RWPE2 (cell line): ENCODE measurements at regions not wholly inside any gene's neighbourhood (a gene's known extent, or its start where the extent isn't known, plus 50 kb on each side); places are given as distances from the start of the nearest gene placed in this dataset.

Source experiments
- ATAC-seq: fragments of 200-7000 bp; cut with Tn5 transposase; 3 replicates; pipeline ENCODE4 v1.9.1; 2021; ENCODE audit warnings: low read depth
- DNase-seq: peaks from one replicate; pipeline ENCODE4 v3.0.0-alpha.2; 2020; ENCODE audit warnings: low spot score
- H3K27ac ChIP-seq: fragments of 450-650 bp; 2 replicates; pipeline ENCODE4 v1.5.1; 2017; ENCODE audit warnings: mild to moderate bottlenecking; ENCODE audit not compliant: poor library complexity, severe bottlenecking
- H3K27me3 ChIP-seq: fragments of 250-450 bp; sonication (Bioruptor Pico); 2 replicates; pipeline ENCODE4 v1.5.1; 2021; ENCODE audit warnings: mild to moderate bottlenecking, moderate library complexity; ENCODE audit not compliant: insufficient read depth, poor library complexity, severe bottlenecking
- H3K36me3 ChIP-seq: fragments of 250-450 bp; sonication (Bioruptor Pico); 2 replicates; pipeline ENCODE4 v1.5.1; 2020; ENCODE audit warnings: low read depth, mild to moderate bottlenecking, moderate library complexity
- H3K4me1 ChIP-seq: fragments of 250-450 bp; sonication (Bioruptor Pico); 2 replicates; pipeline ENCODE4 v1.5.1; 2021; ENCODE audit warnings: mild to moderate bottlenecking, moderate library complexity; ENCODE audit not compliant: insufficient read depth, poor library complexity, severe bottlenecking
- H3K4me3 ChIP-seq: fragments of 250-450 bp; sonication (Bioruptor Pico); 2 replicates; pipeline ENCODE4 v1.5.1; 2021; ENCODE audit warnings: mild to moderate bottlenecking, moderate library complexity; ENCODE audit not compliant: severe bottlenecking
- H3K9me3 ChIP-seq: fragments of 250-450 bp; sonication (Bioruptor Pico); 2 replicates; pipeline ENCODE4 v1.5.1; 2021; ENCODE audit warnings: mild to moderate bottlenecking, moderate library complexity; ENCODE audit not compliant: severe bottlenecking
- TF ChIP-seq, protein P1 (sequence below): fragments of 450-650 bp; IDR thresholded peaks from one replicate; pipeline ENCODE4 v1.5.1; 2017; ENCODE audit warnings: mild to moderate bottlenecking, moderate library complexity; ENCODE audit not compliant: poor library complexity, severe bottlenecking

DNA sequence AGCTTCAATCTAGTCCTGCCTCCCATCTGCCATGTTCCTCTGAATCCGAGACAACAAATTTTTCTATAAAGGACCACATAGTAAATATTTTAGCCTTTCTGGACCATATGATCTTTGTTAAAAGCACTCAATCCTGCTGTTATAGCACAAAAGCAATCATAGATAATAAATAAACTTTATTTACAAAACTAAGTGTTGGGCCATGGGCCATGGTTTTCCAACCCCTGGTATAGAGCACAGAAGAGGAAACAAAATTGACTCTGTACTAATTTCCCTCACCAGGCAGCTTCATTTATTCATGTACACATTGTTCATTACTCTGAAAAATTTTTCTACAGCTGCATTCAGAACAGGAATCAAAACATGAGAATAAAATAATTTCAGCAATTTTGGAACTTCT is 288.9 kb downstream of the AGTPBP1 start:
- Histone ChIP-seq H3K4me1 (no peaks in the 10 kb centered on the region), H3K36me3 (no peaks in the 10 kb centered on the region), H3K27me3 (no peaks in the 10 kb centered on the region), H3K27ac (no peak overlapping the region), H3K9me3 (no peaks in the 10 kb centered on the region), H3K4me3 (no peak overlapping the region)
- TF ChIP-seq, protein P1, sequence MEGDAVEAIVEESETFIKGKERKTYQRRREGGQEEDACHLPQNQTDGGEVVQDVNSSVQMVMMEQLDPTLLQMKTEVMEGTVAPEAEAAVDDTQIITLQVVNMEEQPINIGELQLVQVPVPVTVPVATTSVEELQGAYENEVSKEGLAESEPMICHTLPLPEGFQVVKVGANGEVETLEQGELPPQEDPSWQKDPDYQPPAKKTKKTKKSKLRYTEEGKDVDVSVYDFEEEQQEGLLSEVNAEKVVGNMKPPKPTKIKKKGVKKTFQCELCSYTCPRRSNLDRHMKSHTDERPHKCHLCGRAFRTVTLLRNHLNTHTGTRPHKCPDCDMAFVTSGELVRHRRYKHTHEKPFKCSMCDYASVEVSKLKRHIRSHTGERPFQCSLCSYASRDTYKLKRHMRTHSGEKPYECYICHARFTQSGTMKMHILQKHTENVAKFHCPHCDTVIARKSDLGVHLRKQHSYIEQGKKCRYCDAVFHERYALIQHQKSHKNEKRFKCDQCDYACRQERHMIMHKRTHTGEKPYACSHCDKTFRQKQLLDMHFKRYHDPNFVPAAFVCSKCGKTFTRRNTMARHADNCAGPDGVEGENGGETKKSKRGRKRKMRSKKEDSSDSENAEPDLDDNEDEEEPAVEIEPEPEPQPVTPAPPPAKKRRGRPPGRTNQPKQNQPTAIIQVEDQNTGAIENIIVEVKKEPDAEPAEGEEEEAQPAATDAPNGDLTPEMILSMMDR, result no peak
- DNase-seq, result no peak
- ATAC-seq, result no peak

DNA sequence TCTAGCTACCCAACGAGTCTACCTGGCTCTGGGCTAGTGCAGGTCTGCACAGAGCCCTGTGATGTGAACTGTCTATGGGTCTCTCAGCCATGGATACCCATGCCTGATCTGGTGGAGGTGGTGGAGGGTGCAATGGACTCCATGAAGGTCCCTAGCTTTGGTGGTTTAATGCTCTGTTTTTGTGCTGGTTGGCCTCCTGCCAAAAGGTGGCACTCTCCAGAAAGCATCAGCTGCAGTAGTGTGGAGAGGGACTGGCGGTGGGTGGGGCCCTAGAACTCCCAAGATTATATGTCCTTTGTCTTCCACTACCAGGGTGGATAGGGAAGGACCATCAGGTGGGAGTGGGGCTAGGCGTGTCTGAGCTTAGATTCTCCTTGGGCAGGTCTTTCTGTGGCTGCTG is 290.1 kb downstream of the AGTPBP1 start:
- TF ChIP-seq, protein P1, result no peak
- H3K4me1 ChIP-seq, result no peaks in the 10 kb centered on the region
- no peaks in the 10 kb centered on the region for H3K9me3 ChIP-seq
- no peak overlapping the region for H3K27ac ChIP-seq
- no peaks in the 10 kb centered on the region for H3K27me3 ChIP-seq
- no peak overlapping the region for H3K4me3 ChIP-seq
- ATAC-seq (no peak), DNase-seq (no peak)
- H3K36me3 ChIP-seq, result no peaks in the 10 kb centered on the region

DNA sequence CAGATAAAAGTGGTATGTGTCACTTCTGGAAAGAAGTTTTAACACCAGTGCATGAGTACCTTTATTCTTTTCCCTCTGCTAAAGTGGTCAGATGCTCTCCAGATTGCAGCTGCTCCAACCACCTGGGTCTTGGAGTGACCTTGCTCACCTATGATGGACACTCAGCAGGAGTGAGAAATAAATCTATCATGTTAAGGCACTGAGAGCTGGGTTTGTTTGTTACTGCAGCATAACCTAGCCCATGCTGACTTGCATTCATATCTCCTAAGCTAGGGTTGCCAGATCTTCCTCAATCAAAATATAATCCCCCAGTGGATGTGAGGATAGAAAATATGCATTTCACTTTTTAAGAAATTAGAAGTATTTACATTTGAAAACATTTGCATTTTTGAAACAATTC is 295.9 kb downstream of the AGTPBP1 start:
- DNase-seq (no peak), ATAC-seq (no peak)
- no peak overlapping the region for H3K27ac ChIP-seq
- no peaks in the 10 kb centered on the region for H3K36me3 ChIP-seq
- TF ChIP-seq, protein P1, result no peak
- no peaks in the 10 kb centered on the region for H3K4me1 ChIP-seq
- peaks cover 5% of the 10 kb centered on the region for H3K27me3 ChIP-seq
- no peak overlapping the region for H3K4me3 ChIP-seq
- H3K9me3 ChIP-seq, result no peaks in the 10 kb centered on the region

DNA sequence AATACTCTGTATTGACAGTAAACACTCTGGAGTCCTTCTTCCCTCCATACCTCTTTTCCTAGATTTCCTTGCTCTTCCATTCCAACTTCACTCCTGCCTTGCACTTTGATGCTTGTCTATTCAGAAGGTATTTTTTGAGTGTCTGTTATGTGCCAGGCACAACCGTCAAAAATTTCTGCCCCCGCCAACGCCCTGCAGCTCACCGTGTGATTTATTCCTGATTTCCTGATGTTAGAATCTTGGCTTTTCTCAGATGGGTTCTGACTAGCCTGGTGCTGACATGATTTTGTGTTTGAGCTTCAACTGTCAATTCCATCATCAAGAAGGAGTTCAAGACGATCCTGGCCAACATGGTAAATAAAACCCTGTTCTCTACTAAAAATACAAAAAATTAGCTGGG is 297.5 kb downstream of the AGTPBP1 start:
- TF ChIP-seq, protein P1, result no peak
- Histone ChIP-seq H3K36me3 (no peaks in the 10 kb centered on the region), H3K9me3 (no peaks in the 10 kb centered on the region), H3K4me1 (no peaks in the 10 kb centered on the region), H3K27ac (no peak overlapping the region), H3K4me3 (no peak overlapping the region), H3K27me3 (peaks cover 5% of the 10 kb centered on the region)
- DNase-seq (no peak), ATAC-seq (no peak)

DNA sequence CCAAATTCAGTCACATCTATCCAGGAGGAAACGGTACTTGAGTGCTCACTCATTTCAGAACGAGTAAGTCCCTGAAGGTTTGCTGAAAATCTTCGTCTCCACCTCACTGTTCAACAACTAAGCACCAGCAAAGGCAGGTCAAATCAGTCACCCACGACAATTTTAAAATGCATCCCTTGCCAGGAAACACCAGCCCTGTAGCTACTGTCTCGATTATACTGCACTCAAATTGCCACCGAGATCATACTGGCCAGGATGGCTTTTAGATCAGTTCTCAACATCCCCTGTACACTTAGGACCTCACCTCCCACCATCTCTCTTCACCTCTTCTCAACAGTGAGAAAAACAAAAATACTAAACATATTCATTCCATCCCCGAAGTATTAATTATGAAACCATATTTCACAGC is 298.6 kb downstream of the AGTPBP1 start:
- H3K36me3 ChIP-seq, result no peaks in the 10 kb centered on the region
- H3K9me3 ChIP-seq, result no peaks in the 10 kb centered on the region
- no peak for ATAC-seq
- no peaks in the 10 kb centered on the region for H3K4me1 ChIP-seq
- DNase-seq, result no peak
- TF ChIP-seq, protein P1, result no peak
- no peak overlapping the region for H3K4me3 ChIP-seq
- H3K27ac ChIP-seq, result no peak overlapping the region
- H3K27me3 ChIP-seq, result peaks cover 5% of the 10 kb centered on the region
